ACHN (cell line): ENCODE measurements at regions not wholly inside any gene's neighbourhood (a gene's known extent, or its start where the extent isn't known, plus 50 kb on each side); places are given as distances from the start of the nearest gene placed in this dataset.
"Not testable (repeated sequence)": the region's sequence is repeated elsewhere in the genome, so short reads cannot be mapped to it uniquely, and the experiment has no call there.

Source experiments
- DNase-seq: peaks from one replicate; pipeline ENCODE4 v3.0.0-alpha.2; 2015
- in situ Hi-C: cut with HindIII; loops from 2 replicates; pipeline ENCODE4 v1.10.0; 2017; ENCODE audit warnings: low sequenced_read_pairs, low pct_ligation_motif_present, low pct_unique_long_range_greater_than_20kb

GRCh38 chr5:67549947-67550346 lies 353.3 kb upstream of the CD180 start:
- in situ Hi-C loops: no loop called here
- DNase-seq: no peak

- in situ Hi-C loops: no loop called here
- DNase-seq: no peak
Observed at GRCh38 chr5:67549296-67549618, 352.7 kb upstream of the CD180 start.

- in situ Hi-C loops: no loop called here
- DNase-seq: no peak
Observed at GRCh38 chr5:67548520-67549295, 352.1 kb upstream of the CD180 start.

- no peak for DNase-seq
Observed at GRCh38 chr5:67547682-67548081, 351.1 kb upstream of the CD180 start.

GRCh38 chr5:67544942-67545341 lies 348.3 kb upstream of the CD180 start:
- in situ Hi-C loops, DNase-seq: not testable (repeated sequence)

More at GRCh38 chr5:67547682-67548081, 351.1 kb upstream of the CD180 start:
- in situ Hi-C loops: no loop called here

DNA sequence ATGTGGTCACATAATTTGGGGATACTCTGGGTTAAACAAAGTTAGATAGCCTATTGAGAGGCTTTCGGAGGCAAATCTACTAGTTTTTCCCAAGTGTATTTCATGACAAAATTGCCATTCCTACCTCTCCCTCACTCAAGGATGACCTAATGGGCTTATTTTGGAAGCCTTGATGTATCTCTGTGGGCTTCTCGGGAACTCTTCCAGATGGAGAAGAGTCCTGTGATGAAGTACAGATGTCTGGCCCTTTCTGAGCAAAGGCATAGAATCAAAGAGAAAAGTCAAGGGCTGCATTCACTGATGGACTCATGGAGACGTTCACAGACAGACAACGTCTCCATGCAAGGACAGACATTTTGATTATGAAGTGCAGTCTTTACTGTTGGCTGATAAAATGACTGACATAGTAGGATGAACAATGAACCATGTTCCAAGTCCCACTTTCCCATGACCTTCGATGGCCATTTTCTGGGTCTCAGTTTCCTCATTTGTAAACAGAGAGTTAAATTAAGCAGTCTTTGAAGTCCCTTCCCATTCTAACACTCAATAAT lies 347.2 kb upstream of the CD180 start:
- in situ Hi-C loops: no loop called here
- no peak for DNase-seq

DNA sequence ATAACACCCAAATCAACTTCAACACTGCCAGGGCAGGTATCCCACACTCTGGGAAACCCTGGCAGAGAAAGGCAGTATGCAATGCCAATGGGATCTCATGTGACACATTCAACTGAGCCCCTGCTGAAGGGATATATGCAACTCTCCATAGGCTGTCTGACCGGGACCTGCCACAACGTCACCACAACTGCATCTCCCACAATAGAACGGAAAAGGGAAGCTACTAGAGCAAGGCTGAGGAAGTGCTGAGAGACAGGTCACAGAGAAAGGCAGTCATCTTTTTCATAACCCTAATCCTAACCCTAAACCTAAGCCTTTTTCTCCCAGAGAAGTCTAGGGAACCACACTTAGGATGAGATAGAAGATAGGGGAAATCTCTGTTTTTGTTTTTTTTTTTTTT lies 345.9 kb upstream of the CD180 start:
- no peak for DNase-seq

DNA sequence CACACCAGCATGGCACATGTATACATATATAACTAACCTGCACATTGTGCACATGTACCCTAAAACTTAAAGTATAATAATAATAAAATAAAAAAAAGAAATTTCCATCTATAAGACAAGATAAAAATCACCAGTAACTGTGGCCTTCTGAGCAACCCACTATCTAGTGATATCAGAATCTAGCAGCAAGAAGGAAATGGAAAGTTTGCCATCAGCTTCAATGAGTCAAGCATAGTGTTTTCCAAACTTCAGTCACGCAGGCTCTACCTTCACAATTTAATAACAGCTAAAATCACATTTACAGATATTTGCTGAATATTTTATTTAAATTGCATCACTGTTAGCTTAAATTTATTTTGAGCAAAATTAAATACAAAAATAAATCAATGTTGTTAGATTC lies 345.3 kb upstream of the CD180 start:
- in situ Hi-C loops: no loop called here

More for the DNA sequence above, 345.9 kb upstream of the CD180 start:
- in situ Hi-C loops: no loop called here

DNA sequence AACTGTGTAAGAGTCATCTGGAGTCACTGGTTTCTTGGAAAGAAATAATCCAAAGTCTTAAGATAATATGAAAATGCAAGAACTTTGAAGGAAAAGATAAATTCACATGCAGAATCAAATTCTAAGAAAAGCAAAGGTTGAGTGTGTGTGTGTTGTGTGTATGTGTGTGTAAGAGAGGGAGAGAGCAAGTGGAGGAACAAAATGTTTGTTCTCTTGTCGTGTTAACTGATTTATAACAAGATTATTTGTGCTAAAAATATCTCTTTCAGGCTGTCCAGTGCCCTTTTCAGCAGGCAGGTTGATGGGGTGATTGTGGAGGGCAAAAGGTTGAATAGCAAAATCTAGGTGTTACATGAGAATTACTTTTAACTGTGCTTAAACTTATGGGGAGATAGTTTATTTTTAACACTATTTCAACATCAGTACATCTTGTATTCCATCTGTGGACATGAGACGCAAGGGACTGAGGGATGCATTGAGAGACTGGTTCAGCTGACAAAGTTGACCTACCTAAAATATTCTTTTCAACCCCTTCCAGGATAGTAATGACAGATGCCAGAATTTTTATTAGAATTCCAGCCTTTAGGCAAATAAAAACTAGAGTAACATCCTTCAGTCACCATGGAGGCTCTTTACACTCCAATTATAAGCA lies 342.4 kb upstream of the CD180 start:
- in situ Hi-C loops: no loop called here
- DNase-seq: no peak

More for the DNA sequence above, 345.3 kb upstream of the CD180 start:
- no peak for DNase-seq

GRCh38 chr5:67537439-67538148 lies 341.0 kb upstream of the CD180 start:
- peak; percentile 1 for DNase-seq
- in situ Hi-C loops: no loop called here

DNA sequence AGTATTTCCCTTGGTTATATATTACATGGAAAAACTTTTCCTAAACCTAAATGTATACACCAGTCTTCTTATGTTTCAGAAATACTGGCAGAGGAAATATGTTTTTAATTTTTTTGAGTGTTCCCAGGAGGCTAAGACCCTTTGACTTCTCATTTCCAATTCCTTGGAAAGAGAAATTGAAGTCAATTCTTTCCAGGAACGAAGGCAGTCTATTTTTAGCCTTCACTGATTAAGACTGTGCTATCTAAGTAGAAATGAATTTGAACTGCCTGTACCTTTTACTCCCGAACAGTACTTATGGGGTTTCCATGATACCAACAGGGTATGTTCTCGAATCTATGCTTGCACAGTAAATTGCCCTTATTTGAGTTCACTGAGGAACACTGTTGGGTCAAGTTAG lies 340.3 kb upstream of the CD180 start:
- in situ Hi-C loops: no loop called here
- DNase-seq: no peak

- DNase-seq: no peak
- in situ Hi-C loops: no loop called here
Observed at GRCh38 chr5:67530609-67531255, 334.1 kb upstream of the CD180 start.

GRCh38 chr5:67528953-67529352 lies 332.4 kb upstream of the CD180 start:
- in situ Hi-C loops: no loop called here
- DNase-seq: no peak

DNA sequence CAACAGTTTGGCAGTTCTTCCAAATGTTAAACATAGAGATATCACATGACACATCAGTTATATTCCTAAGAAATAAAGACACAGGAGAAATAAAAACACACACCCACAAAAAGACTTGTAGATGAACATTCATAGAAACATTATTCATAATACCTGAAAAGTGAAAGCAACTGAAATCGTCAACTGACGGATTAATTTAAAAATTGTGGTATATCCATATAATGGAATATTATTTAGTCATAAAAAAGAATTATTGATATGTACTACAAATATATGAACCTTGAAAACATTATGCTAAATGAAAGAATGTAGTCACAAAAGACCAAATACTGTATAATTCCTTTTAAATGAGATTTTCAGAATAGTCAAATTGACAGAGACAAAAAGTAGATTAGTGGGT lies 330.2 kb upstream of the CD180 start:
- no peak for DNase-seq
- in situ Hi-C loops: no loop called here

DNA sequence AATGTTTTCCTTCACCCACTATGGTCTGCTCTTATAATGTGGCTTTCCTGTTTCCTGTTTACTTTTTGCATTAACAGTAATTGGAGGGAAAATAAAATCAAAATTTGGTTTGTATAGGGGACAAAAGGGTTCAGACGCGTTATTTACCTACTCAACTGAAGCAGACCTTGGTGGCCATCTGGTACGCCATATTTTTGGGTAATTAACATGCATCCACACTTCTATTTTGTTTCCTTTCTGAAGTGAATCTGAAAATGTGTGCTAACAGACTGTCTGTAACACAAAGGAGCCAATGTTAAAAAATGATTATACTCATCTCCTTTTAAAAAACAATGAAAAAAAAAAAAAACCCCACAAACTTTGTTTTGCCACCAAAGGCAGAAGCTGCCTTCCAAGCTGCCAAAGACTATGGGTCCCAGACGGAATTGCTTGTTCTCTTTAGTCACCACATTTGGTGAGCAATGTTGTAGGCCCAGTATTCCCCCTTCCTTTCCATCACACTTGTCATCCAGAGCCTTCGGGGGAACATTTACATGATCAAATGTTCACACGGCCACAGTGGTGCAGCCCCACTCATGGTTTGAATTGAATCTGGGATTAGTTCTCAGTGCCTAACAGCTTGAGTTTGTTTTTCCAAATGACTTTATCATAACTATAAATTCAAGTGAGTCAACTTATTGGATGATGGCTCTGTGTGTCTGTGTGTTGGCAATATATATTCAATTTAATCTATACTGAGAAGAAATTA lies 323.7 kb upstream of the CD180 start:
- DNase-seq: no peak
- in situ Hi-C loops: no loop called here

DNA sequence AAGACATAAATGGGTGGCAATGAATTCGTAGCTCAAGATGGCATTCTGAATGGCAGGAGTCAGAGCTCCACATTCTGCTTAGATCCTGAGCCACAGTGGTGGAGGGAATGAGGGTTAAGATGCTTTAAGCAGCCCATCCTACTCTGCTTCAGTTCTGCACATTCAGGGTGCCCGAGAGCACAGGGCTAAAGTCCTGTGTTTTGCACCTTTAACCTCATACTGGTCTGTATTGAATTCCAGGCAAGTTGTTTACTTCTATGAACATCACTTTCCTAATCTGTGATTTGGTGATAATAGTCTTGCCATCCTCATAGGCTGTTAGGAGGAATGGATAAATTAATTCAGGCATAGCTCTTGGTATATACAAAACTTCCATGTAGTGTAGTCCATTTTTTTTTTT lies 321.6 kb upstream of the CD180 start:
- DNase-seq: no peak
- in situ Hi-C loops: no loop called here

- in situ Hi-C loops: no loop called here
- DNase-seq: no peak
Observed at GRCh38 chr5:67516948-67517565, 320.5 kb upstream of the CD180 start.

GRCh38 chr5:67515762-67516161 lies 319.2 kb upstream of the CD180 start:
- in situ Hi-C loops: no loop called here
- no peak for DNase-seq
